ENCODE measurements at regions not wholly inside any gene's neighbourhood (a gene's known extent, or its start where the extent isn't known, plus 50 kb on each side); places are given as distances from the start of the nearest gene placed in this dataset.
A peak's percentile ranks its signal among the peaks of the same experiment; 100 is the strongest.
"Not testable (repeated sequence)": the region's sequence is repeated elsewhere in the genome, so short reads cannot be mapped to it uniquely, and the experiment has no call there.

- H3K27ac Mint-ChIP-seq; CTCF ChIA-PET; H3K27me3 Mint-ChIP-seq (ENCODE audit: low read depth); H3K4me3 Mint-ChIP-seq; POLR2A ChIA-PET; H3K9me3 Mint-ChIP-seq (ENCODE audit: insufficient read depth); H3K36me3 Mint-ChIP-seq (ENCODE audit: low read depth); H3K4me1 Mint-ChIP-seq (ENCODE audit: low read depth); DNase-seq; ATAC-seq: not testable (repeated sequence)
These were observed 4092.8 kb upstream of the TPTE start for GRCh38 chr21:6428498-6429092.

- H3K27me3 Mint-ChIP-seq (ENCODE audit: low read depth); H3K4me3 Mint-ChIP-seq; H3K27ac Mint-ChIP-seq; H3K36me3 Mint-ChIP-seq (ENCODE audit: low read depth); H3K4me1 Mint-ChIP-seq (ENCODE audit: low read depth); POLR2A ChIA-PET; H3K9me3 Mint-ChIP-seq (ENCODE audit: insufficient read depth); ATAC-seq; CTCF ChIA-PET; DNase-seq: not testable (repeated sequence)
These were observed 4091.5 kb upstream of the TPTE start for GRCh38 chr21:6429924-6430323.

- DNase-seq; H3K36me3 Mint-ChIP-seq (ENCODE audit: low read depth); POLR2A ChIA-PET; CTCF ChIA-PET; ATAC-seq; H3K4me1 Mint-ChIP-seq (ENCODE audit: low read depth); H3K9me3 Mint-ChIP-seq (ENCODE audit: insufficient read depth); H3K4me3 Mint-ChIP-seq; H3K27me3 Mint-ChIP-seq (ENCODE audit: low read depth); H3K27ac Mint-ChIP-seq: not testable (repeated sequence)
These were observed 4088.2 kb upstream of the TPTE start for GRCh38 chr21:6433149-6433548.

- H3K27ac Mint-ChIP-seq; H3K9me3 Mint-ChIP-seq (ENCODE audit: insufficient read depth); ATAC-seq; CTCF ChIA-PET; POLR2A ChIA-PET; H3K4me3 Mint-ChIP-seq; H3K4me1 Mint-ChIP-seq (ENCODE audit: low read depth); H3K27me3 Mint-ChIP-seq (ENCODE audit: low read depth); DNase-seq; H3K36me3 Mint-ChIP-seq (ENCODE audit: low read depth): not testable (repeated sequence)
These were observed 4085.2 kb upstream of the TPTE start for GRCh38 chr21:6436205-6436604.

- H3K36me3 Mint-ChIP-seq (ENCODE audit: low read depth); CTCF ChIA-PET; H3K9me3 Mint-ChIP-seq (ENCODE audit: insufficient read depth); H3K4me1 Mint-ChIP-seq (ENCODE audit: low read depth); DNase-seq; POLR2A ChIA-PET; H3K27me3 Mint-ChIP-seq (ENCODE audit: low read depth): not testable (repeated sequence)
- Mint-ChIP-seq H3K4me3 (peak overlapping the region; percentile 18), H3K27ac (peak overlapping the region; percentile 90)
- ATAC-seq, result peak; percentile 80
These were observed 4084.2 kb upstream of the TPTE start for GRCh38 chr21:6436971-6437833.

GRCh38 chr21:6437834-6438187 is 4083.6 kb upstream of the TPTE start:
- peak; percentile 45 for ATAC-seq
- H3K27ac Mint-ChIP-seq; POLR2A ChIA-PET; CTCF ChIA-PET; H3K36me3 Mint-ChIP-seq (ENCODE audit: low read depth); H3K4me3 Mint-ChIP-seq; H3K27me3 Mint-ChIP-seq (ENCODE audit: low read depth); H3K4me1 Mint-ChIP-seq (ENCODE audit: low read depth); DNase-seq; H3K9me3 Mint-ChIP-seq (ENCODE audit: insufficient read depth): not testable (repeated sequence)

GRCh38 chr21:6439058-6439457 is 4082.3 kb upstream of the TPTE start:
- H3K4me1 Mint-ChIP-seq (ENCODE audit: low read depth); CTCF ChIA-PET; H3K4me3 Mint-ChIP-seq; H3K9me3 Mint-ChIP-seq (ENCODE audit: insufficient read depth); H3K27me3 Mint-ChIP-seq (ENCODE audit: low read depth); DNase-seq; H3K36me3 Mint-ChIP-seq (ENCODE audit: low read depth); H3K27ac Mint-ChIP-seq; ATAC-seq; POLR2A ChIA-PET: not testable (repeated sequence)

GRCh38 chr21:6454648-6455340 is 4066.6 kb upstream of the TPTE start:
- H3K27me3 Mint-ChIP-seq (ENCODE audit: low read depth); ATAC-seq; H3K4me1 Mint-ChIP-seq (ENCODE audit: low read depth); DNase-seq; H3K27ac Mint-ChIP-seq; CTCF ChIA-PET; H3K4me3 Mint-ChIP-seq; H3K36me3 Mint-ChIP-seq (ENCODE audit: low read depth); POLR2A ChIA-PET; H3K9me3 Mint-ChIP-seq (ENCODE audit: insufficient read depth): not testable (repeated sequence)

- H3K4me1 Mint-ChIP-seq (ENCODE audit: low read depth); POLR2A ChIA-PET; DNase-seq; H3K36me3 Mint-ChIP-seq (ENCODE audit: low read depth); H3K4me3 Mint-ChIP-seq; H3K9me3 Mint-ChIP-seq (ENCODE audit: insufficient read depth); ATAC-seq; H3K27me3 Mint-ChIP-seq (ENCODE audit: low read depth); H3K27ac Mint-ChIP-seq; CTCF ChIA-PET: not testable (repeated sequence)
These were observed 4065.2 kb upstream of the TPTE start for GRCh38 chr21:6456011-6456661.

GRCh38 chr21:6459761-6460160 is 4061.6 kb upstream of the TPTE start:
- DNase-seq; H3K4me1 Mint-ChIP-seq (ENCODE audit: low read depth); H3K36me3 Mint-ChIP-seq (ENCODE audit: low read depth); H3K4me3 Mint-ChIP-seq; ATAC-seq; CTCF ChIA-PET; H3K27me3 Mint-ChIP-seq (ENCODE audit: low read depth); H3K9me3 Mint-ChIP-seq (ENCODE audit: insufficient read depth); POLR2A ChIA-PET; H3K27ac Mint-ChIP-seq: not testable (repeated sequence)

GRCh38 chr21:6461358-6461757 is 4060.0 kb upstream of the TPTE start:
- H3K27ac Mint-ChIP-seq; POLR2A ChIA-PET; H3K36me3 Mint-ChIP-seq (ENCODE audit: low read depth): not testable (repeated sequence)

GRCh38 chr21:6464419-6464818 is 4057.0 kb upstream of the TPTE start:
- DNase-seq; H3K9me3 Mint-ChIP-seq (ENCODE audit: insufficient read depth); POLR2A ChIA-PET; H3K4me3 Mint-ChIP-seq; ATAC-seq; H3K27ac Mint-ChIP-seq; H3K27me3 Mint-ChIP-seq (ENCODE audit: low read depth); H3K36me3 Mint-ChIP-seq (ENCODE audit: low read depth); H3K4me1 Mint-ChIP-seq (ENCODE audit: low read depth); CTCF ChIA-PET: not testable (repeated sequence)

More at GRCh38 chr21:6461358-6461757, 4060.0 kb upstream of the TPTE start:
- H3K4me3 Mint-ChIP-seq; DNase-seq; H3K27me3 Mint-ChIP-seq (ENCODE audit: low read depth); H3K4me1 Mint-ChIP-seq (ENCODE audit: low read depth); CTCF ChIA-PET; H3K9me3 Mint-ChIP-seq (ENCODE audit: insufficient read depth); ATAC-seq: not testable (repeated sequence)
